ENCODE measurements at regions not wholly inside any gene's neighbourhood (a gene's known extent, or its start where the extent isn't known, plus 50 kb on each side); places are given as distances from the start of the nearest gene placed in this dataset.

- no peak overlapping the region for H3K4me3 ChIP-seq (ENCODE audit: low read depth, low read length)
- no peaks in the 10 kb centered on the region for H3K27me3 ChIP-seq (ENCODE audit: control insufficient read depth, insufficient read depth, low read length)
- H3K36me3 ChIP-seq (ENCODE audit: control insufficient read depth, insufficient read depth, low read length), result no peaks in the 10 kb centered on the region
- H3K9ac ChIP-seq (ENCODE audit: low read depth, low read length), result no peak overlapping the region
- H3K4me1 ChIP-seq (ENCODE audit: control insufficient read depth, insufficient read depth, low read length), result no peaks in the 10 kb centered on the region
- H3K9me3 ChIP-seq (ENCODE audit: control insufficient read depth, insufficient read depth, low read length), result no peaks in the 10 kb centered on the region
These were observed 160.6 kb upstream of the ARHGEF26 start for GRCh38 chr3:153960458-153961074.

- no peaks in the 10 kb centered on the region for H3K9me3 ChIP-seq (ENCODE audit: control insufficient read depth, insufficient read depth, low read length)
- no peaks in the 10 kb centered on the region for H3K27me3 ChIP-seq (ENCODE audit: control insufficient read depth, insufficient read depth, low read length)
- H3K4me3 ChIP-seq (ENCODE audit: low read depth, low read length), result no peak overlapping the region
- no peaks in the 10 kb centered on the region for H3K4me1 ChIP-seq (ENCODE audit: control insufficient read depth, insufficient read depth, low read length)
- no peak overlapping the region for H3K9ac ChIP-seq (ENCODE audit: low read depth, low read length)
- H3K36me3 ChIP-seq (ENCODE audit: control insufficient read depth, insufficient read depth, low read length), result no peaks in the 10 kb centered on the region
These were observed 159.7 kb upstream of the ARHGEF26 start for GRCh38 chr3:153961494-153961893.

- Histone ChIP-seq H3K27me3 (ENCODE audit: control insufficient read depth, insufficient read depth, low read length) (no peaks in the 10 kb centered on the region), H3K9ac (ENCODE audit: low read depth, low read length) (no peak overlapping the region), H3K4me1 (ENCODE audit: control insufficient read depth, insufficient read depth, low read length) (no peaks in the 10 kb centered on the region), H3K9me3 (ENCODE audit: control insufficient read depth, insufficient read depth, low read length) (no peaks in the 10 kb centered on the region), H3K4me3 (ENCODE audit: low read depth, low read length) (no peak overlapping the region), H3K36me3 (ENCODE audit: control insufficient read depth, insufficient read depth, low read length) (no peaks in the 10 kb centered on the region)
These were observed 158.2 kb upstream of the ARHGEF26 start for GRCh38 chr3:153963012-153963411.

GRCh38 chr3:153967260-153967659, 153.9 kb upstream of the ARHGEF26 start:
- Histone ChIP-seq H3K4me1 (ENCODE audit: control insufficient read depth, insufficient read depth, low read length) (no peaks in the 10 kb centered on the region), H3K4me3 (ENCODE audit: low read depth, low read length) (no peak overlapping the region), H3K9me3 (ENCODE audit: control insufficient read depth, insufficient read depth, low read length) (no peaks in the 10 kb centered on the region), H3K36me3 (ENCODE audit: control insufficient read depth, insufficient read depth, low read length) (no peaks in the 10 kb centered on the region), H3K9ac (ENCODE audit: low read depth, low read length) (no peak overlapping the region), H3K27me3 (ENCODE audit: control insufficient read depth, insufficient read depth, low read length) (no peaks in the 10 kb centered on the region)

- Histone ChIP-seq H3K9ac (ENCODE audit: low read depth, low read length) (no peak overlapping the region), H3K27me3 (ENCODE audit: control insufficient read depth, insufficient read depth, low read length) (no peaks in the 10 kb centered on the region), H3K36me3 (ENCODE audit: control insufficient read depth, insufficient read depth, low read length) (no peaks in the 10 kb centered on the region), H3K9me3 (ENCODE audit: control insufficient read depth, insufficient read depth, low read length) (no peaks in the 10 kb centered on the region), H3K4me1 (ENCODE audit: control insufficient read depth, insufficient read depth, low read length) (no peaks in the 10 kb centered on the region), H3K4me3 (ENCODE audit: low read depth, low read length) (no peak overlapping the region)
These were observed 151.1 kb upstream of the ARHGEF26 start for GRCh38 chr3:153970047-153970446.

- Histone ChIP-seq H3K4me3 (ENCODE audit: low read depth, low read length) (no peak overlapping the region), H3K27me3 (ENCODE audit: control insufficient read depth, insufficient read depth, low read length) (no peaks in the 10 kb centered on the region), H3K9me3 (ENCODE audit: control insufficient read depth, insufficient read depth, low read length) (no peaks in the 10 kb centered on the region), H3K4me1 (ENCODE audit: control insufficient read depth, insufficient read depth, low read length) (no peaks in the 10 kb centered on the region), H3K9ac (ENCODE audit: low read depth, low read length) (no peak overlapping the region), H3K36me3 (ENCODE audit: control insufficient read depth, insufficient read depth, low read length) (no peaks in the 10 kb centered on the region)
These were observed 150.3 kb upstream of the ARHGEF26 start for GRCh38 chr3:153970741-153971347.

- H3K36me3 ChIP-seq (ENCODE audit: control insufficient read depth, insufficient read depth, low read length), result no peaks in the 10 kb centered on the region
- H3K9ac ChIP-seq (ENCODE audit: low read depth, low read length), result no peak overlapping the region
- H3K9me3 ChIP-seq (ENCODE audit: control insufficient read depth, insufficient read depth, low read length), result no peaks in the 10 kb centered on the region
- H3K27me3 ChIP-seq (ENCODE audit: control insufficient read depth, insufficient read depth, low read length), result no peaks in the 10 kb centered on the region
- H3K4me3 ChIP-seq (ENCODE audit: low read depth, low read length), result no peak overlapping the region
- H3K4me1 ChIP-seq (ENCODE audit: control insufficient read depth, insufficient read depth, low read length), result no peaks in the 10 kb centered on the region
These were observed 148.3 kb upstream of the ARHGEF26 start for GRCh38 chr3:153972862-153973261.

- H3K4me1 ChIP-seq (ENCODE audit: control insufficient read depth, insufficient read depth, low read length), result no peaks in the 10 kb centered on the region
- no peaks in the 10 kb centered on the region for H3K36me3 ChIP-seq (ENCODE audit: control insufficient read depth, insufficient read depth, low read length)
- no peak overlapping the region for H3K4me3 ChIP-seq (ENCODE audit: low read depth, low read length)
- no peaks in the 10 kb centered on the region for H3K9me3 ChIP-seq (ENCODE audit: control insufficient read depth, insufficient read depth, low read length)
- no peaks in the 10 kb centered on the region for H3K27me3 ChIP-seq (ENCODE audit: control insufficient read depth, insufficient read depth, low read length)
- no peak overlapping the region for H3K9ac ChIP-seq (ENCODE audit: low read depth, low read length)
These were observed 147.4 kb upstream of the ARHGEF26 start for GRCh38 chr3:153973722-153974265.

- H3K27me3 ChIP-seq (ENCODE audit: control insufficient read depth, insufficient read depth, low read length), result no peaks in the 10 kb centered on the region
- H3K9ac ChIP-seq (ENCODE audit: low read depth, low read length), result no peak overlapping the region
- no peak overlapping the region for H3K4me3 ChIP-seq (ENCODE audit: low read depth, low read length)
- H3K9me3 ChIP-seq (ENCODE audit: control insufficient read depth, insufficient read depth, low read length), result no peaks in the 10 kb centered on the region
- no peaks in the 10 kb centered on the region for H3K4me1 ChIP-seq (ENCODE audit: control insufficient read depth, insufficient read depth, low read length)
- H3K36me3 ChIP-seq (ENCODE audit: control insufficient read depth, insufficient read depth, low read length), result no peaks in the 10 kb centered on the region
These were observed 146.6 kb upstream of the ARHGEF26 start for GRCh38 chr3:153974614-153975013.

- H3K36me3 ChIP-seq (ENCODE audit: control insufficient read depth, insufficient read depth, low read length), result no peaks in the 10 kb centered on the region
- H3K9ac ChIP-seq (ENCODE audit: low read depth, low read length), result no peak overlapping the region
- H3K27me3 ChIP-seq (ENCODE audit: control insufficient read depth, insufficient read depth, low read length), result no peaks in the 10 kb centered on the region
- no peaks in the 10 kb centered on the region for H3K9me3 ChIP-seq (ENCODE audit: control insufficient read depth, insufficient read depth, low read length)
- no peak overlapping the region for H3K4me3 ChIP-seq (ENCODE audit: low read depth, low read length)
- no peaks in the 10 kb centered on the region for H3K4me1 ChIP-seq (ENCODE audit: control insufficient read depth, insufficient read depth, low read length)
These were observed 144.2 kb upstream of the ARHGEF26 start for GRCh38 chr3:153976891-153977554.

- no peaks in the 10 kb centered on the region for H3K36me3 ChIP-seq (ENCODE audit: control insufficient read depth, insufficient read depth, low read length)
- H3K4me1 ChIP-seq (ENCODE audit: control insufficient read depth, insufficient read depth, low read length), result no peaks in the 10 kb centered on the region
- H3K9ac ChIP-seq (ENCODE audit: low read depth, low read length), result no peak overlapping the region
- H3K9me3 ChIP-seq (ENCODE audit: control insufficient read depth, insufficient read depth, low read length), result no peaks in the 10 kb centered on the region
- H3K27me3 ChIP-seq (ENCODE audit: control insufficient read depth, insufficient read depth, low read length), result no peaks in the 10 kb centered on the region
- no peak overlapping the region for H3K4me3 ChIP-seq (ENCODE audit: low read depth, low read length)
These were observed 143.2 kb upstream of the ARHGEF26 start for GRCh38 chr3:153978006-153978405.
